RCC 7860 (cell line): ENCODE measurements at regions not wholly inside any gene's neighbourhood (a gene's known extent, or its start where the extent isn't known, plus 50 kb on each side); places are given as distances from the start of the nearest gene placed in this dataset.

Experiments
- DNase-seq: peaks from one replicate; pipeline ENCODE4 v3.0.0-alpha.2; 2015; ENCODE audit warnings: low spot score
- FAIRE-seq: peaks from 2 replicates; lab custom pipeline; 2012; peaks lifted over from hg19 to GRCh38; lab: Jason Lieb, UNC

DNA sequence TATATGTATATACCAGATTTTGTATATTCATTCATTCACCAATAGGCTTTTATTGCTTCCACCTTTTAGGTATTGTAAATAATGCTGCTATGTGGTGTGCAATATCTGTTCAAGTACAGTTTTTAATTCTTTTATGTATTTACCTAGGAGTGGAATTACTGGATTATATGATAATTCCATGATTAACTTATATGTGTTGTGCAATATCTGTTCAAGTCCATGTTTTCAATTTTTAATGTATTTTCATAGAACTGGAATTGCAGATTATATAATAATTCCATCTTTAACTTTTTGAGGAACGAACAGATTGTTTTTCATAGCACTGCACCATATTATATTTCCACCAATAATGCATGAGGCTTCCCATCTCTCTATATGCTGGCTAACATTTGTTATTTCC, 50.6 kb upstream of the L3MBTL4 start:
- FAIRE-seq (no peak), DNase-seq (no peak)

DNA sequence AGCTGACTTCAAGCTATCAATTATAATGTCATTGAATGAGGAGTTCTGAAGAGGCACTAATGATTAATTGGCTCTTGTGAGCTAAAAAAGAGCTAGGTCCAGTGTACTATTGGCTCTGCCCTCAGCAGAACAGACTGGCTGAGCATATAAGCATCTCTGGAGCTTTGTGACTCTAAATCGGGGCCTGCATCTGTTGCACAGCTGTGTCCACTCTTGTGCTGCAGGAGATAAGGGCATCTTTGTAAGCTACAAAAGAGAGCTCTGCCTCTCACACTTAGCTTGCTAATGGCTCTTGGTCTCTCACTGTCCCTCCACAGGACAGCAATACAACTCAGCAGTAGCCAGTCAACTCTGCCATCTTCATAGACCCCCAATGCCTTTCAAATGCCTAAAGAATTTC, 61.5 kb upstream of the L3MBTL4 start:
- DNase-seq: no peak
- no peak for FAIRE-seq

DNA sequence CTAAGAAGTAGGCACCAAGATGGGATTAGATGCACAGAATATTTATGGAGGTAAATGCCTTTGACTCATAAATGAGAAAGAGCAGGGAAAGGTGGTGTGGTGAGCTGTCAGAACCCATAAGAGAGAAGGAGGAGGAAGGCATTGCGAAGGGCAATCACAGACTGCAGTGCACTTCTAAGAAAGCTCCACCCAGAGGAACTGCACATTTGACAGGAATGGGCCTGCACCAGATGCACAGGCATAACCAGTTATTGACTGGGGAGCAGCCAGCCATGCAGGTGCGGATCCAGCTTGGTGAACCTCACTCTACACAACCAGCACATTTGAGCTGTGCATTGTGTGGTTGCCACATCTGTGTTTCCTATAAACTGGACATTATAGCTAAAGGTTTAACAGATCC, 62.2 kb upstream of the L3MBTL4 start:
- FAIRE-seq (no peak), DNase-seq (no peak)

DNA sequence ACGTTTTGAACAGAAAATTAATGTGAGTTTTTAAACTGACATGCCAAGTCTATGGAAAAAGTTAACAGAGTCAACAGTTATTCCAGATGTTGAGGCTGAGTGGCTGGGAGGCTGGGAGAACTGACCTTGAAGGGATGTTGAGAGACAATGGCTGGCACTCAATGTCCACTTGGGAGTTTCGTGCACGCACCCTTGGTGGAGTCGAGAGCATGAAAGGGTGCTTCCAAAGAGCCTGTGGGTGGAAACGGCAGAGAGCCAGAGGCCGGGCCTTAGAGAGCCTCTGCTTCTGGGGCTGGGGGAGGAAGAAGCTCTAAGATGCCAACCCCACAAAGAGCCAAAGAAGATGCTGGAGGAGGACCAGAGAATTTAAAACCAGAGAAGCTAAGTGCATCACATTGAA, 63.4 kb upstream of the L3MBTL4 start:
- FAIRE-seq (no peak), DNase-seq (no peak)

DNA sequence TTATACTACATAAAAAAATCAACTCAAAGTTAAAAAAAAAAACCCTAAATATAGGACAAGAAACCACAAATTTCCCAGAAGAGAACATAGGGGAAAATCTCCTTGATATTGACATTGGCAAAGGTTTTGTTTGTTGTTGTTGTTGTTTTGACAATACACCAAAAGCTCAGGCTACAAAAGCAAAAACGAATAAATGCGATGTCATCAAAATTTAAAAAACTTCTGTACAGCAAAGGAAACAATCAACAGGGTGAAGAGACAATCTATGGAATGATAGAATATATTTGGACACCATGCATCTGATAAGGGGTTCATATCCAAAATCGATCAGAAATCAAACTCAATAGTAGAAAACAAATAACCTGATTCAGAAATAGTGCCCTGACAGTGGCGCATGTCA, 65.0 kb upstream of the L3MBTL4 start:
- FAIRE-seq: no peak
- no peak for DNase-seq

DNA sequence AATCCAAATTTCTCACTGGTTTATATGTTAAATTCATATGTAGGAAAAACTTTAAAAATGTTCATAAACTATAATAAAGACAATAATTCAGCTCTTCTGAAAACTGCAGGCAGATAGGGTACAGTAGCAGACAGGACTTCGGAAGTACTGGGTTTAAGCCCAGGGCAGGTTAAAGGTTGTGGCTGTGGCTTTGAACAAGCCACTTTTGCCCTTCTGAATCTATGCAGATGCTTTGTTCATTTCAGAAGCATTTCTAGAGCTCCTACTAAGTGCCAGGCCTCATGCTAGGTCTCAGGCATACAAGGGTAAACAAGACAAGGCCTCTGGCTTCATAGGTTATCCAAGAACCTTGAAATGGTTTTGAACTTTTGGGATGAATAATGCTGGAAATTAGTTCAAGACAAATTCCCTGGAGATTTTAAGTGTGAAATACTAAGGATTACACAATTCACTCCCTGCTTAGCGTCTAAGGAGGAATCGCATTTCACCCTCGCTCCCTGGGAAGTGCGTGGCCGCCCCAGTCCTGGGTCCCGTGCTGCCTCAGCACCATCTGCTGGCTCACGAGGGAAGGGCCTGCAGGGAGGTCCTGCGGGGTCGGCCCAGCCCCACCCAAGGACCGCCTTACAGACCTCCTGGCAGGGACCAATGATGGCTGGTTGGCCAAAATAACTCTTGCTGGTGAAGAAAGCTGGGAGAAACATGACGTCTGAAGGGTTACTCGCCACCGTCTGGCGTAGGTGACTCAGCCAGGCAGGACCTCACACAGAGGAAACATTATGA, 67.7 kb upstream of the L3MBTL4 start:
- DNase-seq (no peak), FAIRE-seq (no peak)

DNA sequence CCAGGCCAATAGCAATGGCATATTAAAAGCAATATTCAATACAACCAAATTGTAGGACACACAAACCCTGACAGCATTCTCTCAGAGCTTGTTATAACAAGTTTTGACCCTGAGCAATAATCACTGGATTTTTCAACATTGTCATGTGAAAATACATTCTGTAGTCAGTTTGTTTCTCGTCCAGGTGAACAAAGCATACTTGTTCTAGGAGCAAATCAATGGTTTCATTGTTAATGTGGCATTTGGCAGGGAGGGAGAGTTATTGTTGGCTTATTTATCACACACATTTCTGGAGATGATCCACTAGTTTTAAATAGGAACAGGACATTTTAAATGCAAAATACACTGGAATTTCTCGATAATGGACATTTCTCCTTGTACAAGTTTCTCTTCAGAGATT, 69.9 kb upstream of the L3MBTL4 start:
- FAIRE-seq (no peak), DNase-seq (no peak)

DNA sequence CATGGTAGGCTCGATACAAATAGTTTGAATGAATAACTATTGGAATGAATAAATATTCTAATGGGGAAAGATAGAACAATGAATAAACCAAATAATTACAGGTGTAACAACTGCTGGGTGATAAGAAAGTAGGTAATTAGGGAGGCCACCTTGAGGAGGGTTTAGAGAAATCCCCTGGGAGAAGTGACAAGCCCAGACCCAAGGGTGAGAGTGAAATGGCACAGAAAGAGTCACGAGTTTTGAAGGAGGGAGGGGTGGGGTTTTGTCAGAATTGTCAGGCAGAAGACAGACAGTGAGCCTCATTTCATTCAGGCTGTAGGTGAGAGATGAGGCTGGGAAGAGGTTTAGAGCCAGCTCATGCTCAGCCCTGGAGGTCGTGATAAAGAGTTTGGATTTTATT, 71.6 kb upstream of the L3MBTL4 start:
- FAIRE-seq (no peak), DNase-seq (no peak)

DNA sequence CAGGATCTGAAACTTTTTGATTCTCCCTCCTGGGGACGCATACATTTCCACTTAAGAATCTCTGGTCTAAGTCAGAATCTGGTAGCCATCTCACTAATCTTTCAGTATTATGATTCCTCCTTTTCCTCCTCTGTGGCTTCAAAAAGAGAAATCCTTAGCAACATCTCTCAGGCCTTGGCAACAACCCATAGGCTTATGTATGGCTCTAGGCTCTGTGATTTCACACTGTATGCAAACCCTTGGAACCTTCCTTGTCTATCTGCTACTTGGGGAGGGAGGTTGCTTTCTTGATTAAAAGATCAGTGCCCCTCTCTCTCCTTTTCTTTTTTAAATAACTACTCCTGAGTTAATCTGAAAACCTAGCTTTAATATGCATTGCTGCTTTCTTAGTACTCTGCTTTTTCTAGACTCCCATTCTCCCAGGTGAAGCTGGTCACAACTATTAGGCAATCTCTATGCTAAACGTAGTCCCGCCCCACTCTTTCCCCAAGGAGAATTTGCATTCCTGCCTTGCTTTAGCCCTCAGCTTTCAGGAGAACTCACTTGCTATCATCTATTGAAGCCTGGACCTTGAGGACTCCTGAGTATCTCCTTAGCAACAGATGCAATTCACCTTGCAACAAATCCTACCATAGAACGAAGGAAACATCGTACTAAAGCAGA, 72.2 kb upstream of the L3MBTL4 start:
- DNase-seq (no peak), FAIRE-seq (no peak)

DNA sequence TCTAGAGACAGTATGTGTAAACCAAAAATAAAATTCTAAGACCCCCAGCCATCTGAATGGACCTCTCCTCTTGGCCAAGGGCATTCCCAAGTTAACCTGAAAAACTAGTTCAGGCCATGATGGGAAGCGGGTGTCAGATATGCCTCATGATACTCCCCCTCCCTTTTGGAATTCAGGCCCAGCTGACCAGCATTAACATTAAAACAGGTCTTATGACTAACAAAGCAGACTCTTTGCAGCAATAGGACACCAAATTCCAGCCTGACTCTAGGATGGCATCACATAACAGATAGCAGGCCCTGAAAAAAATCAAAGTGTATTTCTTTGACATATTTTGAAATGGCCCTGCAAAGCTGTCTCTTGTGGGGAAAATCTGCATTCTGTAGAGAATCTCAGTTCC, 73.3 kb upstream of the L3MBTL4 start:
- FAIRE-seq: no peak
- no peak for DNase-seq

DNA sequence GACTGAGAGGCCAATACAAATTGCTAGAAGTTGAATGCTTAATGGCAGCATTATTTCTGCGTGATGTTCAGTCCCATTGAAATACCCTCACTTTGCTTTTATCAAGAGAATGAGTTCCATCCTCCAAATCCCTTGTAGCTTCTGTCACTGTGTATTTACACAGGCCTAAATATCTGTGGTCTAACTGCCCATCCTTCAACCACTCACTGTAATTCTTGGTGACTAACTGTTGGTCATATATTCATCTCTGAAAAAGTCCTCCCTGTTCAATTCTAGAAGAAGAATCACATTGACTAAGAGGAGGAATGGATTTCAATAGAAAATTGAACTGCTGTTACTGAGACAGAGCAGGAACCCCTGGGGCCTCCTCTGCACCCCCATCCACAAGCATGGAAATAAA, 74.2 kb upstream of the L3MBTL4 start:
- DNase-seq (peak; percentile 49), FAIRE-seq (no peak)

DNA sequence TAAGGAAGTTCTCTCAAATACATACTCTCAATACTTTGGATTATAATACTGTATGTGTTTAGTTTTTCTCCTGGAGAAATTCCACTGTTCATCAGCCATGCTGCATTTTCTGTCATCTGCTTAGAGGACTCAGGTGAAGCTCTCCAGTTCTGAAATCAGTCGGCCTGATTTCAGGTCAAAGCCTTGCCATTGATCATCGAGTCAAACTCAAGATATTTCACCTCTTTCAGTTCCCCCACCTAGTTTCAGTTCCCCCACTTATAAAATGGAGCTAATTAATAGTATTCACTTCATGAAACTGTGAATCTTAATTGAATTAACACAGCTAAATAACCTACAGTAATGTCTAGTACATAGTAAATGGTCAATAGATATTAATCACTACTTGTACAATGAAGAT, 75.3 kb upstream of the L3MBTL4 start:
- no peak for FAIRE-seq
- no peak for DNase-seq

DNA sequence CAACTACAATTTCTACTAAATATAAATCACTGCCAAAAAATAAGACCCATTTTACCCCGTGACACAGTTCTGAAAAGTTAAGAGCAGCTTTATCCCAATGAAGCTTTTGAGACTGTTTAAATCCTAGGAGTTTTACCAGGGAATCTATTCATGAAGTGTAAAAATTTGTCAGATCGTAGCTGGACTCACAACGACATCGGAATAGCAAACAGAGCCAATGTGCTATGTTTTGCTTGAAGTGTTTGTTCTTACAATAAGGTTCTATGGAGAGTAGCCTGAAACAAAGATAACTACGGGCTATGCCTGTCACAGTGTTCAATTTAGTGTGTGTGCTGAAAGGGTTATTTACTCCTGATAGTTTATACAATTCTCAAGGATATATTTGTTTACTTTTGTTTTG, 78.5 kb upstream of the L3MBTL4 start:
- FAIRE-seq (no peak), DNase-seq (no peak)

DNA sequence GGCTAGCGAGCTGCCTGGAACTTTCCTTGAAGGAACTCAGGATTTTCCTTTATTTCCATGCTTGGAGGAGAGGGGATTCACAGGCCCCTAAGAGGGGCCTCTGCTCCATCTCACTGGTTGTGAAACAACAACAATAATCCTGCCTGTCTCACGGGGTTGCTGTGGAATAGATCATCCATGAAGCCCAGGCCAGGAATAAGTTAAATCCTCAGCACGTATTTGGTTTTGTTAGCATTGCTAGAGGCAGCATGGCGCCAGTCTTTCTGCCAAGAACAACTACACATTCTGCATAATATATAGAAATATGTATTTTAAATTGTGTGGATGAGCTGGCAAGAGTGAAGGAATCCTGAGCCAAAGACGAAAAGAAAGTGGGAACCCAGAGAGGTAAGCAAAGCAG, 80.8 kb upstream of the L3MBTL4 start:
- FAIRE-seq (no peak), DNase-seq (no peak)

DNA sequence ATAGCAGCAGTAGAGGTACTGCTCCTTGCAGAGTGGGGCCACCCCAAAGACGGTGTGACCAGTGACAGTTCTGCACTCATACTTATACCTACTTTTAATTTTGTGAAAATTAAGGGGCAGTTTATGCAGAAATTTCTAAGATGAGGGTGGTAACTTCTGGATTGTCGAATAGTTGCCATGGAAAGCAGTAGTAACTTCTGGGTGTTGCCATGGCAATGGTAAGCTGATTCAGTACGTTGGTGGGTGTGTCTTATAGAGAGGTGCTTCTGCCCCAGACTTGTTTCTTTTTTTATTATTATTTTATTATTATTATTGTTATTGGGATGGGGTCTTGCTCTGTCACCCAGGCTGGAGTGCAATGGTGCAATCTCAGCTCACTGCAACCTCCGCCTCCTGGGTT, 82.8 kb upstream of the L3MBTL4 start:
- FAIRE-seq (no peak), DNase-seq (no peak)

DNA sequence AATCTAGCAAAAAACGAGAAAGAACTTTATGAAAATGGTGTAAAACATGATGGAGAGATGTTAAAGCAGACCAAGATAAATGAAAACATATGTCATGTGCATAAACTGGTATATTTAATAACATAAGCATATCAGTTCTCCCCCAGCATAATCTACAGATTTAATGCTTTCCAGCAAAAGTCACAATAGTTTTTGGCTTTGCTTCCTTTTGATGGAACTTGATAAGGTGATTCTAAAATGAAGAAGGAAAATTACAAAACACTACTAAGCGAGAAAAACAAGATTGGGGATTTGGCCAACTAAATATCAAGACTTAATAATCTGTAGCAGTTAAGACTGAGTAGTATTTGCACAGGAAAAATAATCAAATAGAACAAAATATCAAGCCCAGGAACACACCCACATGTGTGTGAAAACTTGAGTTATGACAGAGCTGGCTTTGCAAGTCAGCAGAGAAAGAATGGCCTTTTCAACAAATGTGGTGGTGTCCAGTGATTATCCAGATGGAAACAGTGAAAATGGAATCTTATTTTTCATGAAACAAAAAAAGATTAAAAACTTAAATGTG, 83.7 kb upstream of the L3MBTL4 start:
- no peak for FAIRE-seq
- DNase-seq: no peak

DNA sequence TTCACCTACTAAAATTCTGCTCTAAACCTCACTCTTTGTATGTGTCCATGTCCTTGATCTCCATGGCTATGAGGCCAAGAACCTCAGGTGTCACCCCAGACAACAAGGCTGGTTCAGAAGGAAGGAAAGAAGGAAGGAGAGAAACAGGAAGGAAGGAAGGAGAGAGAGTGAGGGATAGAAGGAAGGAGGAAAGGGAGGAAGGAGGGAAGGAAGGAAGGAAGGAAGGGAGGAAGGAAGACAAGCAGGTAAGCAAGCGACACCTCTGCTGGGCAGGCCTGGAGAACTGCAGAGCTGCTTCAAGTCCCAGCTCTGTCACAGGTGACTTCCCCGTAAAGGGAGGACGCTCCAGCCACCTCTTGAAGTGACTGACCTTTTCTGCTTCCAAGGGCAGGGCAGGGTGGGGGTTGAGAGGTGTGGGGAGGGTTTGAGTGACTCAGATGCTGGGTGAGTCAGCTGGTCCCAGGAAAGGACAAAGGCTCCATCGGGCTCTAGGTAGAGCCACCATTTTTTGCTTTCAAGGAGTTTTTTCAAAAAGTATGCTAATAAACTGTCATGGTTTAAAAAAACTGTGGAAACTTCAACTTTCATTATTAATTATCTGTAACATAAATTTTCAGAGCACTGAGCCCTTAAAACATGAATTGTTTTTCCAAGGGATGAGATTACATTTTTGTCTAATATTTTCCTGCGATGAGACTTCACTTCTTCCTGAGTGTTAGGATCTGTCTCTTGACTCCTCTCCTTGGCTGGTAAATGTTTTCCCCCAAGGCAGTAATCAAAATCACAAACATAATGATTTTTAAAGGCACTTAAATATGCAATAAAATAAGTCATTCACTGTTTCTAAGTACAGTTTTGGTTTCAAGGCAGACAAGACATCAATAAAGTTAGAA, 90.1 kb upstream of the L3MBTL4 start:
- FAIRE-seq (no peak), DNase-seq (no peak)

DNA sequence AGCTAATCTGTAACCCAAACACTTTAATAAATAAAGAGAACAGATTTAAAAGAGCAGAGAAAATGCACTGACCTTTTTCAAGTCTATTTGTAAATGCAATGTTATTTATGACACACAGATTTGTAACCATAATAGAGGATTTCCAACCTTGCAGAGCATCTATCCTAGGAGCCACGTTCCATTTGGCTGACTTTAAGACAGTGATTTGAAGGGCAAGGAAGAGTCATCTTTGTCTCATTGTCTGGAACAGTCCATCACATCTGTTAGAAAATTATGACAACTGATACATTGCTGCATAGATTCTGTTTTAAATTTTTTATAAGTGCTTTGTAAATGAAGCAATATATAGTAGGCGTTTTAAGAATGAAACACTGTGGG, 90.8 kb upstream of the L3MBTL4 start:
- DNase-seq: no peak
- no peak for FAIRE-seq

DNA sequence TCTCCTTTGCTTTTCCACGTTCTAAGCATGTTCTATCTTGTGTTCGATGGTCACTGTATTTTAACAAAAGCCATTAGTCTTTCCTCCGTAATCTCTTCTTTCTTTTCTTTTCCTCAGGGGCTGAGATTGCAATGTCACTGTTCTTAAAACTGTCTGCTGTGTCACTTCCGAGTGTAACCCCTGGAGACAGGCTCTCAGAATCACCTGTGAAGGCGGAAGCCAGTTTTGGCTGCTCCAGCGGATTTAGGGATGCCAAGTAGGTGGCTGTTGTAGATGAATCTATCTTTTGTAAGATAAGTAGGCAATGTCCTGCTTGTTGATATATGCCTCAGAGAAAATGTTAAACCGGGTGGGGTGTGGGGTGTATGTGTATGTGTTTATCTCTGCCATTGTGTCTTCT, 94.7 kb upstream of the L3MBTL4 start:
- no peak for DNase-seq
- no peak for FAIRE-seq

DNA sequence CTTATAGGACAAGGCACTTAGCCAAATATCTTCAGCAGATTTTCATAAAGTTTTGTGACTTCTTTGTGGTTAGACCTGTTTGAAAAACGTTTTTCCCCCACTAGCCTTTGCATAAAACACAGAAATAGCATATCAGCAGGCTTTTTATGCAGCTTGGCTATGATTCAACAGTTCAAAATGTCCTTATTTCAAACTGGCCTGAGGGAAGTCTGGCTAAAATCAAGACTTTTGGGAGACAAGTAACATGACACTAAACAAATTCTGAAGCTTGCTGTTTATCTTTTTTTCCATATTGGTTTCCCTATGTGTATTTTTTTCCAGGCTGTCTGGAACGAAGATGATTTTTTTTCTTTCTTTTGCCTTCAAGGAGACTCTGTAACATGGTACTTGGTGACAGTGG, 95.1 kb upstream of the L3MBTL4 start:
- no peak for DNase-seq

DNA sequence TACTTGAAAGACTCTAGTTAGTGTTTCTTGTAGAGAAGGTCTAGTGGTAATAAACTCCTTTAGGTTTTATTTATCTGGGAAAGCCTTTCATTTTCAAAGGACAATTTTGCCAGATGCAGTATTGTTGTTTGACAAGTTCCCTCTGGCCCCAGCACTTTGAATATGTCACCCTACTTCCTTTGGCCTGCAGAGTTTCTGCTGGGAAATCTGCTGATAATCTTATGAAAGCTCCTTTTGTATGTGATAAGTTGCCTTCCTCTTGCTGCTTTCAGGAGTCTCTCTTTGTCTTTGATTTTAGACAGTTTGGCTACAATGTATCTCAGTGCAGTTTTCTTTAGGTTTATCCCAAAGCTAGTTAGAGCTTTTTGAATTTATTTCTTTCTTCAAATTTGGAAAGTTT, 106.2 kb upstream of the L3MBTL4 start:
- DNase-seq (no peak), FAIRE-seq (no peak)

More for the DNA sequence above, 95.1 kb upstream of the L3MBTL4 start:
- no peak for FAIRE-seq
